Osteocyte (in vitro differentiated cells): ENCODE measurements at regions not wholly inside any gene's neighbourhood (a gene's known extent, or its start where the extent isn't known, plus 50 kb on each side); places are given as distances from the start of the nearest gene placed in this dataset.
A peak's percentile ranks its signal among the peaks of the same experiment; 100 is the strongest.

Source experiments
- DNase-seq: peaks from one replicate; pipeline ENCODE4 v3.0.0; 2021; ENCODE audit warnings: mixed read lengths; ENCODE audit not compliant: unreplicated experiment; ENCODE audit errors: extremely low spot score
- H3K27ac Mint-ChIP-seq: one replicate; pipeline ENCODE4 v1.8.0; 2021; ENCODE audit warnings: mild to moderate bottlenecking, mixed read lengths; ENCODE audit not compliant: unreplicated experiment
- H3K27me3 Mint-ChIP-seq: one replicate; pipeline ENCODE4 v1.8.0; 2021; ENCODE audit warnings: mixed read lengths; ENCODE audit not compliant: unreplicated experiment
- H3K36me3 Mint-ChIP-seq: one replicate; pipeline ENCODE4 v1.8.0; 2021; ENCODE audit warnings: mixed read lengths; ENCODE audit not compliant: unreplicated experiment
- H3K4me1 Mint-ChIP-seq: one replicate; pipeline ENCODE4 v1.8.0; 2021; ENCODE audit warnings: mixed read lengths; ENCODE audit not compliant: unreplicated experiment
- H3K4me3 Mint-ChIP-seq: one replicate; pipeline ENCODE4 v1.8.0; 2021; ENCODE audit warnings: mild to moderate bottlenecking, moderate library complexity, mixed read lengths; ENCODE audit not compliant: unreplicated experiment
- H3K9me3 Mint-ChIP-seq: one replicate; pipeline ENCODE4 v1.8.0; 2021; ENCODE audit warnings: mixed read lengths; ENCODE audit not compliant: unreplicated experiment
- TF ChIP-seq, protein P1 (sequence below): fragments of 200-600 bp; sonication (generic); IDR thresholded peaks from 2 replicates; pipeline ENCODE4 v1.5.0; 2021; ENCODE audit warnings: antibody characterized with exemption, mild to moderate bottlenecking, moderate library complexity

DNA sequence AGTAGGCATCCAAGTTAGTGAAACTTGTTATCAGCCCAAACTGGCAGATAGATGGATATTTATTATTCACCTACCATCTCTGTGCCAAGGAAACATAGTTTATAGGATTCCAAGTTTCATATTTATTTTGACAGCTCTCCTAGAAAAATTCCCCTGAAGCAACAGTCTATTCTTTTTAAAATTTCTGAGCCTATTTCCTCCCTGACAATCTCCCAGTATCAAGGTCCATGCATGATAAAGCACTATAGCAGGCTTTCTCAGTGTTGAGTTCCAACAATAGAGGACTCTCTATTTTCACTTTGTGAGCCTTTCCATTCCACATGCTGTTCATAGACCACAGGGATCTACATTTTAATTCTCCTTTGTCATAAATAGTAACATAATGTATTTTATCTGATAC lies 312.6 kb downstream of the SLITRK6 start:
- no peaks in the 10 kb centered on the region for H3K36me3 Mint-ChIP-seq
- H3K27ac Mint-ChIP-seq, result peak overlapping the region; percentile 61
- peaks cover 18% of the 10 kb centered on the region for H3K4me1 Mint-ChIP-seq
- no peaks in the 10 kb centered on the region for H3K27me3 Mint-ChIP-seq
- DNase-seq, result no peak
- TF ChIP-seq, protein P1, sequence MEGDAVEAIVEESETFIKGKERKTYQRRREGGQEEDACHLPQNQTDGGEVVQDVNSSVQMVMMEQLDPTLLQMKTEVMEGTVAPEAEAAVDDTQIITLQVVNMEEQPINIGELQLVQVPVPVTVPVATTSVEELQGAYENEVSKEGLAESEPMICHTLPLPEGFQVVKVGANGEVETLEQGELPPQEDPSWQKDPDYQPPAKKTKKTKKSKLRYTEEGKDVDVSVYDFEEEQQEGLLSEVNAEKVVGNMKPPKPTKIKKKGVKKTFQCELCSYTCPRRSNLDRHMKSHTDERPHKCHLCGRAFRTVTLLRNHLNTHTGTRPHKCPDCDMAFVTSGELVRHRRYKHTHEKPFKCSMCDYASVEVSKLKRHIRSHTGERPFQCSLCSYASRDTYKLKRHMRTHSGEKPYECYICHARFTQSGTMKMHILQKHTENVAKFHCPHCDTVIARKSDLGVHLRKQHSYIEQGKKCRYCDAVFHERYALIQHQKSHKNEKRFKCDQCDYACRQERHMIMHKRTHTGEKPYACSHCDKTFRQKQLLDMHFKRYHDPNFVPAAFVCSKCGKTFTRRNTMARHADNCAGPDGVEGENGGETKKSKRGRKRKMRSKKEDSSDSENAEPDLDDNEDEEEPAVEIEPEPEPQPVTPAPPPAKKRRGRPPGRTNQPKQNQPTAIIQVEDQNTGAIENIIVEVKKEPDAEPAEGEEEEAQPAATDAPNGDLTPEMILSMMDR, result no peak
- no peak overlapping the region for H3K4me3 Mint-ChIP-seq
- peaks cover 9% of the 10 kb centered on the region for H3K9me3 Mint-ChIP-seq

GRCh38 chr13:85473144-85473543 lies 326.1 kb downstream of the SLITRK6 start:
- no peak overlapping the region for H3K27ac Mint-ChIP-seq
- H3K4me1 Mint-ChIP-seq, result no peaks in the 10 kb centered on the region
- no peaks in the 10 kb centered on the region for H3K36me3 Mint-ChIP-seq
- no peak for DNase-seq
- no peak overlapping the region for H3K4me3 Mint-ChIP-seq
- no peaks in the 10 kb centered on the region for H3K9me3 Mint-ChIP-seq
- TF ChIP-seq, protein P1, result no peak
- H3K27me3 Mint-ChIP-seq, result no peaks in the 10 kb centered on the region

GRCh38 chr13:85469320-85469719 lies 329.9 kb downstream of the SLITRK6 start:
- H3K36me3 Mint-ChIP-seq, result no peaks in the 10 kb centered on the region
- no peaks in the 10 kb centered on the region for H3K4me1 Mint-ChIP-seq

GRCh38 chr13:85462792-85463425 lies 336.3 kb downstream of the SLITRK6 start:
- Mint-ChIP-seq H3K9me3 (peaks cover 17% of the 10 kb centered on the region), H3K27me3 (no peaks in the 10 kb centered on the region), H3K4me1 (peaks cover 10% of the 10 kb centered on the region), H3K27ac (no peak overlapping the region), H3K36me3 (no peaks in the 10 kb centered on the region), H3K4me3 (no peak overlapping the region)
- TF ChIP-seq, protein P1, result no peak
- no peak for DNase-seq

More at GRCh38 chr13:85469320-85469719, 329.9 kb downstream of the SLITRK6 start:
- no peak for DNase-seq
- no peak overlapping the region for H3K4me3 Mint-ChIP-seq
- no peaks in the 10 kb centered on the region for H3K9me3 Mint-ChIP-seq
- H3K27ac Mint-ChIP-seq, result no peak overlapping the region
- TF ChIP-seq, protein P1, result no peak
- no peaks in the 10 kb centered on the region for H3K27me3 Mint-ChIP-seq

GRCh38 chr13:85461621-85462020 lies 337.6 kb downstream of the SLITRK6 start:
- no peaks in the 10 kb centered on the region for H3K27me3 Mint-ChIP-seq
- H3K4me1 Mint-ChIP-seq, result peaks cover 10% of the 10 kb centered on the region
- peaks cover 26% of the 10 kb centered on the region for H3K9me3 Mint-ChIP-seq
- H3K36me3 Mint-ChIP-seq, result peaks cover 3% of the 10 kb centered on the region
- no peak for DNase-seq
- no peak overlapping the region for H3K27ac Mint-ChIP-seq
- TF ChIP-seq, protein P1, result no peak
- no peak overlapping the region for H3K4me3 Mint-ChIP-seq
